GM19023 (cell line): ENCODE measurements at regions not wholly inside any gene's neighbourhood (a gene's known extent, or its start where the extent isn't known, plus 50 kb on each side); places are given as distances from the start of the nearest gene placed in this dataset.
A peak's percentile ranks its signal among the peaks of the same experiment; 100 is the strongest.
"Not testable (repeated sequence)": the region's sequence is repeated elsewhere in the genome, so short reads cannot be mapped to it uniquely, and the experiment has no call there.

Experiments used
- ATAC-seq: cut with Tn5 transposase; IDR thresholded peaks from one replicate; pipeline ENCODE4 v1.9.1; 2021; ENCODE audit warnings: mild to moderate bottlenecking, moderate library complexity; ENCODE audit not compliant: unreplicated experiment

DNA sequence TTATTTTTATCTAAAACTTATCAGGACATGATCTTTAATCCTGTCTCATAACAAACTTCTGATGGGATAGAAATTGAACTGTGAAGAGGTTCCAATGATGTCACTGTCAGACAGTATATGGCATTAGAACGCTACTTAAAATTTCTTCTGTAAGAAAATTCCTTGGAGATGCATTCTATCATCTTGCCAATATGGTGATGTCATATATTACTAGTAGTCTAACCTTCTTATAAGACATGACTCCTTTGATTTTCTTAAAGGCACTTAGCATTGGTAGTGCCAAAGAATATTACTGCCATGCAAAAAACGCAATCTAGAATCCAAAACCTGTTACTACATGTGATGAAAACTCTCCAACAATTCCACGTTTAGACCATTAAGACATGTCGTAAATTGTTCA lies 131.1 kb downstream of the SLC25A46 start:
- ATAC-seq = no peak

DNA sequence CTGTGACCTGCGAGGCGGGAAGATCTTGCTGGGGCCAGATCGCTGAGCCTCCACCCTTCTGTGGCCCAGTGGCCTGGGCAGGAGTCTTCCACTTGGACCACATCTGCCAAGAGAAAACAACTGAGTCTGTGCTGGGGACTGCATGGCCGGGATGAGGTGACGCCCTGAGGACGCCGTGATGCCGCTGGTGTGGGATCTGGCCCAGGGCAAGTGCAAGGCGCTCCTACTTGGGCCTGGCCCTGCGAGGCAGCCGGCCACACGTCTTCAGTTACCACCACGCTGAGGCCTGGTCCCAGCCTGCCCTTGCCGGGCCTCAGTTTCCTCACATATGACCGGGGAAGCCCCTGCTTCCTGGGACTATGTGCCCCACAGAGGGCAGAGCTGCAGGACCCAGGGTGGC lies 133.4 kb downstream of the SLC25A46 start:
- no peak for ATAC-seq

DNA sequence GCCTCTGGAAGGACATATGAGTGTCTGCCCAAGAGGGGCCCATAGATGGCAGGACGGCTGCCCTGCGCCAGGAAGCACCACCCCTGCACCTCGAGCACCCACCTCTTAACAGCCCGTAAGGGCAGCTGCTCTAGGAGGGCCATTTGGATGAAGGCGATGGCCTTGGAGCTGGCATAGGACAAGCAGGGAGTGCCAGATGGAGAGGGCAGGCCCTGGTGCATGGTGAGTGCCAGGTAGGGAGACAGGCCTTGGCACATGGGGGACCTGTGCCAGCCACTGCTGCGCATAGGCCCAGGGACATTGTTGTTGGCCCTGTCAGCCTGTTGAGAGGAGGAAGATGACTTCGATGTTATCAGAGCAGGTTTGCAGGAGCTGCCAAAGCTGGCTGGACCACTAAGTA lies 134.2 kb downstream of the SLC25A46 start:
- ATAC-seq = no peak

DNA sequence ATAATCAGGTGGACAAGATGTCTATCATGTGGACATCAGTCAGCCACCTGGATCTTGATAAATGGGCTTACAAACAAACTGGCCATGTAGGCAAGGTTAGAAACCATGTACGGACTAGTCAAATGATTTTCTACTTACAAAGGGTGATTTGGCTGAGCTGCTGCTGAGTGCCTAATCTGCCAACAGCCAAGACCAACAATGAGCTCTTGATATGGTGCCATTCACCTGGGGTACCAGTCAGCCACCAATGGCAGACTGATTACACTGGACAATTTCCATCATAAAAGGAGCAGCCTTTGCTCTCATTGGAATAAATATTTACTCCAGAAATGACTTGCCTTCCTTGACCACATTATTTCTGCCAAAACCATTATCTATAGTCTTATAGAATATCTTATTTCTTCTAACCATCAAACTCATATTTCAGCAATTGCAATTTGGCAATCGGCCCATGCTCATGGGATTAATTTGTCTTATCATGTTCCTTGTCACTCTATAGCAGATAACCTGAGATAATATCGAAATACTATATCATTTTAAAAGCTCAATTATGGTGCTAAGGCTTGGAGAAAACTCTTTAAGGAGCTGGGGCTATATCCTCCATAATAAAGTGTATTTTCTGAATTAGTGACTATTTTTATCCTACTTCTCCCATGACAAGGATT lies 135.1 kb downstream of the SLC25A46 start:
- no peak for ATAC-seq

DNA sequence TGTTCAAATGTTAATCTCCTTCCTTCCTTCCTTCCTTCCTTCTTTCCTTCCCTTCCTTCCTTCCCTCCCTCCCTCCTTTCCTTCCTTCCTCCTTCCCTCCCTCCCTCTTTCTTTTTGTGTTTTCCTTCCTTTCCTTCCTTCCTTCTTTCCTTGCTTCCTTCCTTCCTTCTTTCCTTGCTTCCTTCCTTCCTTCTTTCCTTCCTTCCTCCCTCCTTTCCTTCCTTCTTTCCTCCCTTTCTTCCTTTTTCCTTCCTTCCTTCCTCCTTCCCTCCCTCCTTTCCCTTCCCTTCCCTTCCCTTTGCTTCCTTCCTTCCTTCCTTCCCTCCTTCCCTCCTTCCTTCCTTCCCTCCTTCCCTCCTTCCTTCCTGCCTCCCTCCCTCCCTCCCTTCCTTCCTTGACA lies 136.3 kb downstream of the SLC25A46 start:
- not testable (repeated sequence) for ATAC-seq

DNA sequence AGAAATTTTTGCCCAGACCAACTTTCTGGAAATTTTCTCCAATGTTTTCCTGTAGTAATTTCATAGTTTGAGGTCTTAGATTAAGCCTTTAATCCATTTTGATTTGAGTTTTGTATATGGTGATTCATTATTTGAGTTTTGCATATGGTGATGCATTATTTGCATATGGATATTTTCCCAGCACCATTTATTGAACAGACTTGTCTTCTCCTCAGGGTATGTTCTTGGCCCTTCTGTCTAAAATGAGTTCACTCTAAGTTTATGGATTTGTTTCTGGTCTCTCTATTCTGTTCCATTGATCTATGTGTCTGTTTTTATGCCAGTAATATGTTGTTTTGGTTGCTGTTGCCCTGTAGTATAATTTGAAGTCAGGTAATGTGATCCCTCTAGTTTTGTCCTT lies 139.3 kb downstream of the SLC25A46 start:
- ATAC-seq = no peak

DNA sequence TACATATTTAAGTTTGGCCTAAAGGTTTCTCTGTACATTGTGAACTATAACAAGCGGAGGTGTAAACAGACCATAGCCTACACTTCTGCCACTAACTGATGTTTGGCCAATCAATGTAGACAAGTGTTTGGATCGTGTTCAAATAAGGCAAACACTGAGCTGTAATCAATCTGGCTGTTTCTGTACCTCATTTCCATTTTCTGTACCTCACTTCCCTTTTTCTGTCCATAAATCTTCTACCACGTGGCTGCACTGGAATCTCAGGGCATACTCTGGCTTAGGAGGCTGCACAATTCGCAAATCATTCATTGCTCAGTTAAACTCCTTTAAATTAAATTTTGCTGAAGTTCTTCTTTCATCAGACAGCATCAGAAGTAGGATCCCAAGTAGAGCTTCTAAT lies 140.9 kb downstream of the SLC25A46 start:
- ATAC-seq = no peak

DNA sequence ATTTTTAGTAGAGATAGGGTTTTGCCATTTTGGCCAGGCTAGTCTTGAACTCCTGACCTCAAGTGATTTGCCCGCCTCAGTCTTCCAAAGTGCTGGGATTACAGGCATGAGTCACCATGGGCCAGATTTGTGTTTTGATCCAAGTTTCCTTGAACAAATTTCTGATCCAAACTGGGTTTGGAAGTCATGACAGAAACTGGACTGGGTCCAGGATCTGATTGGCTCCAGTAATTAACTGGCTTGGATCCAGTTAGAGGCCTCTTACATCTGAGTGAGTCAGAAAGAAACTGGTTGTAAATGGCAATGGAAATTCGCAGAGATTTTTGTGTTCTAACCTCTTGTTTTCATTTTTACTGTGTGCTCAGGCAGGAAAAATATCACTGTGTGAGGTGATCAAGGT lies 141.6 kb downstream of the SLC25A46 start:
- no peak for ATAC-seq

DNA sequence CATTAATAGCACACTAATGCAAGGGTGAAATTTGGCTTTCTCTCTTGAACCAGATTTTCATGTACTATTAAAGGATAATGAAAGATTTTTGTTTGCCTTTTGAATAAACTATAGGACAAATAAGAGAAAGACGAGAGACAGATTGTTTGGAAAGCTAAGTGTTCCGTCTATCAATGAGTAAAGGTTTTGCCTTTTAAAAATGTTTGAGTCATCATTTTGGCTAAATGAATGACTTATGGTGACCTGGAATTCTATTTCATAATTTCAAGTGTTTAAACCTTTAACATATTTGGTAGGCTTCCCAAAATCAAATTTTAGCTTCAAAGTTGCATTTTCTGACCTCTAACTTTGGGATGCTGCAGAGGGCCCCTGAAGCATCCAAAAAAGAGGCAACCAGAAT lies 145.2 kb downstream of the SLC25A46 start:
- no peak for ATAC-seq

DNA sequence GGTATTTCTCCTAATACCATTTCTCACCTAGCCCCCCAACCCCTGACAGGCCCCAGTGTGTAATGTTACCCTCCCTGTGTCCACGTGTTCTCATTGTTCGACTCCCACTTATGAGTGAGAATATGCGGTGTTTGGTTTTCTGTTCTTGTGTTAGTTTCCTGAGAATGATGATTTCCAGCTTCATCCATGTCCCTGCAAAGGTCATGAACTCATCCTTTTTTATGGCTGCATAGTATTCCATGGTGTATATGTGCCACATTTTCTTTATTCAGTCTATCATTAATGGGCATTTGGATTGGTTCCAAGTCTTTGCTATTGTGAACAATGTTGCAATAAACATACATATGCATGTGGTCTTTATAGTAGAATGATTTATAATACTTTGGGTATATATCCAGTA lies 148.4 kb downstream of the SLC25A46 start:
- not testable (repeated sequence) for ATAC-seq

DNA sequence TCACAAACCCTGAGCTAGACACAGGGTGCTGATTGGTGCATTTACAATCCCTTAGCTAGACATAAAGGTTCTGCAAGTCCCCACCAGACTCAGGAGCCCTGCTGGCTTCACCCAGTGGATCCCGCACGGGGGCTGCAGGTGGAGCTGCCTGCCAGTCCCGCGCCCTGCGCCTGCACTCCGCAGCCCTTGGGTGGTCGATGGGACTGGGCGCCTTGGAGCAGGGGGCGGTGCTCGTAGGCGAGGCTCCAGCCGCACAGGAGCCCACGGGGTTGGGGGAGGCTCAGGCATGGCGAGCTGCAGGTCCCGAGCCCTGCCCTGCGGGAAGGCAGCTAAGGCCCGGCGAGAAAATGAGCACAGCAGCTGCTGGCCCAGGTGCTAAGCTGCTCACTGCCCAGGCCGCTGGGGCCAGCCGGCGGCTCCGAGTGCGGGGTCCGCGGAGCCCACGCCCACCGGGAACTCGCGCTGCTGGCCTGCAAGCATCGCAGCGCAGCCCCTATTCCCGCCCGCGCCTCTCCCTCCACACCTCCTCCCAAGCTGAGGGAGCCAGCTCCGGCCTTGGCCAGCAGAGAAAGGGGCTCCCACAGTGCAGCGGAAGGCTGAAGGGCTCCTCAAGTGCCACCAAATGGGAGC lies 155.2 kb downstream of the SLC25A46 start:
- ATAC-seq = not testable (repeated sequence)

DNA sequence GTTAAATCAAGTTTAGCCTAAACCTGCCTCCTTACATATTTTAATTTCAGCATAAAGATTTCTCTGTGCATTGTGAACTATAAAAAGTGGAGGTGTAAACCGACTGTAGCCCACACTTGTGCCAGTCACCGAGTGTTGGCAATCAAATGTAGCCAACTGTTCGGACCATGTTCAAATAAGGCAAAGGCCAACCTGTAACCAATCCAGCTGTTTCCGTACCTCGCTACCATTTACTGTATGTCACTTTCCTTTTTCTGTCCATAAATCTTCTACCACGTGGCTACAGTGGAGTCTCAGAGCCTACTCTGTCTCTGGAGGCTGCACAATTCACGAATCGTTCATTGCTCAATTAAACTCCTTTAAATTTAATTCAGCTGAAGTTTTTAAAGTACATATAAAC lies 156.0 kb downstream of the SLC25A46 start:
- ATAC-seq = no peak

DNA sequence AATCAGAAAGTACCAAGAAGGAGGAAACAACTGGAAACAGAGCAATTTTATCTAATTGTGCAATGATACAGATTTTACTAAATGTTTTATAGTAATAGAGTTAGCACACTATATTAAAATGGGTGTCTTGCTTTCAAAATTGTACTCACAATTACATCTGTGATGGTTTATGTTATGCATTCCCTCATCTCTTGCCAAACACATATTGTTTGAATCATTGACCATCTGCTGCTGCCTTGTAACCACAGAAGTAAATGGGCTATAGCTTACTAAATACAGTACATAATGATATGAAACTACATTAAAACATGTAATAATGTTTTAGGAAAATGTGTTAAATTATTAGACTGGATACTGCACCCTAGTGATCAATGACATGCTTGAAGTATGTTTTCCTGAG lies 158.1 kb downstream of the SLC25A46 start:
- no peak for ATAC-seq

DNA sequence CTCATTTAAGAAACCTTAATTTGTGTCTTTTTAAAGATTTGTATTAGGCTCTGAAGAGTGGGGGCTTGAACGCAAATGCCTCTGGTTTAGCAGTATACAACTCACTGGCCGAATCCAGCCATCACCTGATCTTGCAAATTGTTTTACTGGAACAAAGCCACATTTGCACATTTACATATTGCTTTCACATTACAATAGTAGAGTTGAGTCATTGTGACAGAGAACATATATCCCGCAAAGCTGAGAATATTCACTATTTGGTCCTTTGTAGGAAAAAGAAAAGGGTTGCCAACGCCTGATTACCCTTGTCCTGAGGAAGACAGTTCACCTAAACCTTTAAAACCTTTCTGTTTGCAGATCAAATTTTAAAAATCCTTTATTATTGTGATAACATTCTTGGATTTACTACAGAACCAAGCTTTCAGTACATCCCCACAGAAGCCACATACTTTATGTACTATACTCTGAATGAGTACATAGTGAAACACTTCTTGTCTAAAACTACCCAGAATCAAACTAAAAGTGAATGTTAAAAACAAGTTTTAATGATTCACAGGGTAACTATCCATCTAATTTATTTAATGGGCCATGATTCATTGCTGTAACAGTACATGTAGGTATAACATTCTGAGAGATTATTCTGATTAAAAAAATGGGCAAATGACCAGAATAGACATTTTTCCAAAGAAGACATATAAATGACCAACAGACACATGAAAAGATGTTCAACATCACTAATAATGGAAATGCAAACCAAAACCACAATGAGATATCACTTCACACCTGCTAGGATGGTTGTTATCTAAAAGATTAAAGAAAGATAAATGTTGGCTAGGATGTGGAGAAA lies 161.0 kb downstream of the SLC25A46 start:
- peak; percentile 92 for ATAC-seq

DNA sequence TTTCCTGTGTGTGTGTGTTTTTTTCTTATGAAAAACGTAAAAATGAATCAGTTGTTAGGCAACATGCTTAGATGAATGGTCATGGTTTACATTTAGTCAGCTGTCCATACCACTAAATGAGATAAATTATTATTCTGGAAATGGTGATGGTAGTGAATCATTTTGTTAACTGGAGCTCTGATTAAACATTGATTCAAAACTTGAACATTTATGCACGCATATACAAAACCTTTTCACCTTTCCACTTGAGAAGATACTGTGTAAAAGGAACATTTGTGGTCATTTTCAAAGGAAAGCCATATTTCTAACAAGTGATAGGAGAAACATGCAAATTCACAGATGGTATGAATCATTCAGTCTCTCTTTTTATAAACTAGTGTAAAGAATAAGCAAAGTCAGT lies 162.0 kb downstream of the SLC25A46 start:
- no peak for ATAC-seq

DNA sequence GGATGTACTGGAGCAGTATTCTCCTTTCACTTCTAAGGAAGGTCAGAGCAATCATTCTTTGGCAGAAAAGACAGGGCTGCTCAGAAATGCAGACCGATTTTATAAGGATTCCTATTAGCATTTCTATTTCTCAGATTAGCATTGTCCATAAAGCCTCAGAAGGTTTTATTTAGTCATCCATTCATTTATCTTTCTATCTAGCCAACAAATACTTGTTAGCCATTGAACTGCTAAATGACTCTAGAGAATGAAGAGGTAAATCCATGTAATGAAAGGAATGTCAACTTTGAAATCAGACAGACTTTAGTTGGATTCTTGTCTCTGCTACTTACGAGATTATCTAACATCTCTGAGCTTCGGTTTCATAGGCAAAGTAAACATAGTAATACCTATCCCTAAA lies 165.2 kb downstream of the SLC25A46 start:
- ATAC-seq = no peak

DNA sequence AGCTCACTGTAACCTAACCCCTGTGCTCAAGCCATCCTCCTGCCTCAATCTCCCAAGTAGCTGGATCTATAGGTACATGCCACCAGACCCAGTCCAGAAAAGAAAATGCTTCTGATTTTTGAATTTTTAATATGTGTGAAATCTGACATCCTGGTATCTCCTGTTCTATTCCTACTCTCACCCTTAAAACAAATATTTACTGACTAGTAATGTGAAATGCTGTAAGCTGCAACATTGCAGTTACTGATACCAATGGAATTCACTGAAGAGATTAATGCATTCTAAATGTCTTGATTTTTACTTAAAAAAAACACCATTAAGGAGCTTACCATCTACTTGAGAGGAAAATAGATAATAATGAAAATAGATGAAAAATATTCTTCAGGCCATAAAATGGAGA lies 162.7 kb upstream of the TSLP start:
- no peak for ATAC-seq

DNA sequence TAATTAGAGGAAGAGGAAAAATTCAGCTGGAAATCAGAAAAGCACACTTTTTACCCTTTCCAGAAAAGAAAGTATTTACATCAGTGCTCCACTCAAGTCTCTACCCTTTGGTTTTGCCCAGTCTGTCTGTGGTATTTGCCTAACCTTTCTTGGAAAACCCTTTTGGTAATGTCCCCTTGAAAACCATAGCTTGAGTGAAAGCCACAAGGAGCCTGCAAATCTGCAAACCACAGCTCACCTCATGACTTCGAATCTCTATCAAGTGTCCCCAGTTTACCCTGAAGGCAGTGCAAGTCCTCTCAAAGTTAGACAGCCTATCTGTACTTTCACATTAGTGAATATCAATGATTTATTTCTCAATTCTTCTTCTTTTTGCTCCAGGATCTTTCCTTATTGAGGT lies 162.1 kb upstream of the TSLP start:
- ATAC-seq = no peak

DNA sequence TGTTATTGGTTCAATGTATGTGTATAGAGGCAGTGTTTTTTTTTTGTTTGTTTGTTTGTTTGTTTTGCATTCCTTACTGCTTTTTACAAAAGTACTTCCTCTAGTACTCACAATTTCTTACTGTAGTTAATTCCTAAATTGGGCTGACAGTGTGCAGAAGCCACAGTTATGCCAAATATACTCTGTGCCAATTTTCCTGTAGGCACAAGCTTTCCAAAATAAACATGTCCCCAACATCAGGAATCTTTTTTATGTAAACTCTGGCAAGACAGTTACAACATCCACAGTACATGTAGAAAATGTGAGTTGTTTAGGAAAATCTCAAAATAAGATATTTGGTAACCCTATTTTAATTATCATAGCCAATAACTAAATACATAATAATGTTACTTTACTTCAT lies 161.6 kb upstream of the TSLP start:
- ATAC-seq = no peak

DNA sequence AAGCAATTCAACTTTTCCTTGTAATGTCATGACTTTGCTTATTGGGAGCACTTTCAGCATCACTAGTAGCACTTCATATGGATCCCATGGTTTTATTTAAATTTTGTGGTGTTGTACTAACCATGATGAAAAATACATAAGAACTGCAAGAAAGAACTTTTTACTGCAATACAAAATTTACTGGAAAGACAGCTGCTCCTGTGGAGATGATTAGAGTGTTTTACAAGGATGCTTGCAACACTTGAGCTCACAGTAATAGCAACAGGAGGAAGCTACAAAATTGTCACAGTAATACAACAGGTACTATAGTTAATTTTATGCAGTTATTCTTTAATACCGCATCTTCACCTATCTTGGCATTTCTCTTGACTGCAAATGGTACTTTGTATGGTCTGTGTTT lies 158.3 kb upstream of the TSLP start:
- ATAC-seq = no peak

DNA sequence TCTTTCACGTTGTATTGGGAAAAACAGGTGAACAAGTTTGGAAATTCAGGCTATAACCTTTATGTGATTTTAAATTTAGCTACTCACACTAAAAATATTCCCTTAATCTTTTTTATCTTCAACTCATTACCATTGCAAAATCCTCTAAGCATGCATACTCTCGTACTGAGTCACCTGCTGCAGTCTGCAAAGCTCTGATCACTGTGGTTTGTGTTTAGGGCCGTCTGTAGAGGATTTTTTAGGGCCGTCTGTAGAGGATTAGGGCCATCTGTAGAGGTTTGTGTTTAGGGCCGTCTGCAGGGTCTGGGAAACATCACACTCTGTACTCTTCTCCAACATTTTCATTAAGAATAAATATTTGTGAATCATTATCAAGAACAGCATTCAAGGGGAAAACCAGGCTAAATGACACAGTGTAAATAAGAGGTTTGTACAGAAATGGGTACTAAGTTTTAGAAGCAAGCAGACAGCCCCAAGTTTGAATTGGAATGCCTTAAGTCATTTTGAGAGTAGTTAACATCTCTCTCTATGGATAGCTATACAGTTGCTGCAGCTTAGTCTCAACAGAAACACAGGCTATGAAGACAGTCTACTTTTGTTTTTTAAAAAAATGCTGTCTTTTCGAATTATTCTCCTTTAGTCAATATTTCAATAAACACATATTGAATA lies 155.0 kb upstream of the TSLP start:
- no peak for ATAC-seq
